Immature natural killer cell (primary cell): ENCODE measurements at regions not wholly inside any gene's neighbourhood (a gene's known extent, or its start where the extent isn't known, plus 50 kb on each side); places are given as distances from the start of the nearest gene placed in this dataset.
"Not testable (repeated sequence)": the region's sequence is repeated elsewhere in the genome, so short reads cannot be mapped to it uniquely, and the experiment has no call there.

ENCODE experiments used
- DNase-seq, 3 donors: peaks; one replicate each; pipeline ENCODE4 v3.0.0; 2022; ENCODE audit warnings: mixed read lengths in 1 of 3
- H3K27ac Mint-ChIP-seq, 6 donors: one replicate each; pipeline ENCODE4 v1.8.0; 2020; ENCODE audit warnings: mixed read lengths in 6 of 6, mild to moderate bottlenecking in 5 of 6, inconsistent platforms in 4 of 6, moderate library complexity in 3 of 6
- H3K27me3 Mint-ChIP-seq, 3 donors: one replicate each; pipeline ENCODE4 v1.8.0; 2020 to 2021; ENCODE audit warnings: low read depth in 3 of 3, mild to moderate bottlenecking in 3 of 3, mixed read lengths in 3 of 3, moderate library complexity in 3 of 3, inconsistent platforms in 1 of 3
- H3K36me3 Mint-ChIP-seq, 3 donors: one replicate each; pipeline ENCODE4 v1.8.0; 2020; ENCODE audit warnings: mixed read lengths in 3 of 3, inconsistent platforms in 2 of 3, mild to moderate bottlenecking in 2 of 3
- H3K4me1 Mint-ChIP-seq, 2 donors: one replicate each; pipeline ENCODE4 v1.8.0; 2020; ENCODE audit warnings: inconsistent platforms in 2 of 2, mild to moderate bottlenecking in 2 of 2, mixed read lengths in 2 of 2, moderate library complexity in 1 of 2
- H3K4me3 Mint-ChIP-seq, 5 donors: one replicate each; pipeline ENCODE4 v1.8.0; 2020; ENCODE audit warnings: mild to moderate bottlenecking in 5 of 5, mixed read lengths in 5 of 5, inconsistent platforms in 3 of 5, moderate library complexity in 3 of 5
- H3K9me3 Mint-ChIP-seq, 6 donors: one replicate each; pipeline ENCODE4 v1.8.0; 2020; ENCODE audit warnings: mild to moderate bottlenecking in 6 of 6, mixed read lengths in 6 of 6, inconsistent platforms in 4 of 6, moderate library complexity in 3 of 6

DNA sequence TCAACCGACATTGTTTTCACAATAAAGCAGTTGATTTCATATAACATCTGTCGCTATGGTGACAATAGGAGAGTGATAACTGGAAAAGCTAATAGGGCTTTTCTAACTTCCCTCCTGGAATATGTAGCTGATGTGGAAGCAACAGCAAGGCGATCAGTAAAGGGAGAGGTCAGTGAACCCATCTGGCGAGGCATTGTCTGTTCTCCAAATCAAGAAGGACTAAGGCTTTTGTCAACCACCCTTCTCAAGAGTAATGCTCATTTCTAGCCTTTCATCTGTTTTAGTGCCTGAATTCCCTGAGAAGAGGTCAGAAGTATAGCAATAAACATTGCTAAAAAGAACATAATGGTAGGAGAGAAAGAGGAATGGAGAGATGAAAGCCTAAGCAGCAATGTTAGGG, 201.3 kb downstream of the AKAP7 start:
- DNase-seq = no peak
- H3K27me3 Mint-ChIP-seq = peaks cover 0 to 2% (median 0%) of the 10 kb centered on the region in 3 donors
- H3K4me1 Mint-ChIP-seq = no peaks in the 10 kb centered on the region
- H3K27ac Mint-ChIP-seq = no peak overlapping the region
- H3K4me3 Mint-ChIP-seq = no peak overlapping the region
- H3K9me3 Mint-ChIP-seq = no peaks in the 10 kb centered on the region
- H3K36me3 Mint-ChIP-seq = no peaks in the 10 kb centered on the region

DNA sequence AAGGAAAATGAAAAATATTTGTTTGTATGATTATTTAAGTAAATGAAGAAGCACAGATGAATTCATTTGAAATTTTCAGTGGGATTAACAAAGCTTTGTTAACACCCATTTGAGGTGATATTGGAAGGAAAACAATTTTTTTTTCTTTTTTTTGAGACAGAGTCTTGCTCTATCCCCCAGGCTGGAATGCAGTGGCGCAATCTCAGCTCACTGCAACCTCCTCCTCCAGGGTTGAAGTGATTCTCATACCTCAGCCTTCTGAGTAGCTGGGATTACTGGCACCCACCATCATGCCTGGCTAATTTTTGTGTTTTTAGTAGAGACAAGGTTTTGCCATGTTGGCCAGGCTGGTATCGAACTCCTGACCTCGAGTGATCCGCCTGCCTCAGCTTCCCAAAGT, 211.6 kb downstream of the AKAP7 start:
- DNase-seq, H3K4me3 Mint-ChIP-seq, H3K36me3 Mint-ChIP-seq, H3K9me3 Mint-ChIP-seq, H3K4me1 Mint-ChIP-seq, H3K27me3 Mint-ChIP-seq, H3K27ac Mint-ChIP-seq: not testable (repeated sequence)

DNA sequence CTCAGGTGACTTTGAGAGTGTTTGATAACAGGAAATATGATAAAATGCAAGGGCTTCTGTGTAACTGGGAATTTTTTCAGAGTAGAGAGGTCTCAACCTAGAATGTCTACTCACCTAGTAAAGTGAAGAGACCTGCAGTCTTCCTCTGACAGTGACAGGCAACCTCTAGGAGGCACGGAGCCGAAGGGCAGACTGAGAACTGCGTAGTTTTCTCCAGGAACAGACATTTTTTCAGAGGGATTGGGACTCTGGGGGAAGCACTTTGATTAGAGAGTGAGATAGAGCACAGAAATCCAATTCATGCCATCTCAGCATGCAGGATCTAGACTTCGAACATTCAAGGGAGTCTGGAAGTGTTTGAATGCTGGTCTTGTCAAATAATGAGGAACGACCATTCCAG, 213.3 kb downstream of the AKAP7 start:
- H3K27me3 Mint-ChIP-seq = peaks cover 0 to 4% (median 0%) of the 10 kb centered on the region in 3 donors
- DNase-seq = no peak
- H3K36me3 Mint-ChIP-seq = no peaks in the 10 kb centered on the region
- no peaks in the 10 kb centered on the region for H3K9me3 Mint-ChIP-seq
- no peak overlapping the region for H3K27ac Mint-ChIP-seq
- H3K4me3 Mint-ChIP-seq = no peak overlapping the region
- H3K4me1 Mint-ChIP-seq = no peaks in the 10 kb centered on the region

DNA sequence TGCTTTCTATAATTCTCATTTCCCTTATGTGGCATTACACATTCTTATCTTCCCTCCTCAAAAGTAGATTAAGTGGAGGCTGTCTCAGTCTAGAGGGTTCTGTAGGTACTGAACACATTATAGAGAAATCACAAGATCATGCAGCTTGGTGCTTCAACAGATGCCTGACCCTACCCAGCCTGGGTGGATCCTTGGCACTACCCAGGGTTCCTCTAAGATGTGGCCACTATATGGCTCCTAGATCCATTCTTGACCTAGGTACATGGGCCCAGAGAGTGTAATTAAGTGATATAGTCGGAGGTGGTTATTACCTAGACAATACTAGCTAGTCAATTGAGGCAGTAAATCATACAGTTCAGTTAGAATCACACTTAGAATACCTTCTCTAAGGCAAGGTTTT, 213.9 kb downstream of the AKAP7 start:
- H3K27me3 Mint-ChIP-seq = peaks cover 0 to 4% (median 0%) of the 10 kb centered on the region in 3 donors
- no peaks in the 10 kb centered on the region for H3K4me1 Mint-ChIP-seq
- no peak overlapping the region for H3K4me3 Mint-ChIP-seq
- no peak overlapping the region for H3K27ac Mint-ChIP-seq
- no peaks in the 10 kb centered on the region for H3K36me3 Mint-ChIP-seq
- no peak for DNase-seq
- H3K9me3 Mint-ChIP-seq = no peaks in the 10 kb centered on the region

DNA sequence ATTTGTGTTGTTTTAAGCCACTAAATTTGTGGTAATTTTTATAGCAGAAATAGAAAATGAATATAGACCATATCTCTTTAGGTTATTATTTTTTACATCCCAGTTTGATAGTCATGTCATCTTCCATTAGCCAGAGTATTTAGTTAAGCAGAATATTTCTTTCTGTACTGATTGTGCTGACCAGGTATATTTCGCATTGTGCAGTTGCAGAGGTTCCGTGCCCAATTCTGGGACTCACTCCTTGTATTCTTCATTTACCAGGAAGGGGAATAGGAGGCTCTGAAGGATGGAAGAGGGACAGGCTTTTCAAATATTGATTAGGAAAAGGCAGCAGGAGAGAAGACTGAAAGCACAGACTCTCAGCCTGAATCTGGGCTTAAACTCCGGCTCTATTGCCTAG, 217.8 kb downstream of the AKAP7 start:
- H3K4me1 Mint-ChIP-seq = no peaks in the 10 kb centered on the region
- no peaks in the 10 kb centered on the region for H3K36me3 Mint-ChIP-seq
- H3K27me3 Mint-ChIP-seq = peaks cover 0 to 6% (median 0%) of the 10 kb centered on the region in 3 donors
- H3K4me3 Mint-ChIP-seq = no peak overlapping the region
- no peaks in the 10 kb centered on the region for H3K9me3 Mint-ChIP-seq
- DNase-seq = no peak
- H3K27ac Mint-ChIP-seq = no peak overlapping the region

DNA sequence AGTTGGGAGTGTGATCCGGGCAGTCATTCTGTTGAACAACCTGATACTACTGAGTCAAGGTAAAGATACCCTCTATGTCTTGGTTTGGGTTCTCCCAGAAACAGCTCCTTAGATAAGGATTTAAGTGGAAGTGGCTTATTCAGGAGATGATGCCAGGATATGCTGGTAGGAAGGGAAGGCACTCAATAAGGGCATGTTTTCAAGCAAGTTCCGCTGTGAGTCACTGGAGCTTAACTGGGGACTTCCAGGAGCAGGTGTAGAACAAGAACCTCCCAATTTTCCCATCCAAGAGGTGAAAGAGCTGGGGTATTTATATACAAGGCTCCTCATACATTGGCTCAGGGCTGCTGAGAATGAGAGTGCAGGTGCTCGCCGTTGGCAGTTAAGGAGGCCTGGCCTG, 218.6 kb downstream of the AKAP7 start:
- no peaks in the 10 kb centered on the region for H3K4me1 Mint-ChIP-seq
- H3K27ac Mint-ChIP-seq = no peak overlapping the region
- DNase-seq = no peak
- H3K36me3 Mint-ChIP-seq = no peaks in the 10 kb centered on the region
- no peaks in the 10 kb centered on the region for H3K9me3 Mint-ChIP-seq
- H3K4me3 Mint-ChIP-seq = no peak overlapping the region
- H3K27me3 Mint-ChIP-seq = peaks cover 0 to 6% (median 0%) of the 10 kb centered on the region in 3 donors

- Mint-ChIP-seq H3K4me3 (no peak overlapping the region), H3K4me1 (no peaks in the 10 kb centered on the region), H3K36me3 (no peaks in the 10 kb centered on the region), H3K9me3 (no peaks in the 10 kb centered on the region), H3K27ac (no peak overlapping the region), H3K27me3 (peaks cover 0 to 6% (median 0%) of the 10 kb centered on the region in 3 donors)
- DNase-seq = no peak
Observed at GRCh38 chr6:131354356-131354755, 218.7 kb upstream of the ARG1 start.

GRCh38 chr6:131356161-131356560, 216.9 kb upstream of the ARG1 start:
- no peaks in the 10 kb centered on the region for H3K9me3 Mint-ChIP-seq
- no peak for DNase-seq
- peaks cover 0 to 6% (median 0%) of the 10 kb centered on the region in 3 donors for H3K27me3 Mint-ChIP-seq
- no peaks in the 10 kb centered on the region for H3K36me3 Mint-ChIP-seq
- no peak overlapping the region for H3K27ac Mint-ChIP-seq
- no peaks in the 10 kb centered on the region for H3K4me1 Mint-ChIP-seq
- no peak overlapping the region for H3K4me3 Mint-ChIP-seq

DNA sequence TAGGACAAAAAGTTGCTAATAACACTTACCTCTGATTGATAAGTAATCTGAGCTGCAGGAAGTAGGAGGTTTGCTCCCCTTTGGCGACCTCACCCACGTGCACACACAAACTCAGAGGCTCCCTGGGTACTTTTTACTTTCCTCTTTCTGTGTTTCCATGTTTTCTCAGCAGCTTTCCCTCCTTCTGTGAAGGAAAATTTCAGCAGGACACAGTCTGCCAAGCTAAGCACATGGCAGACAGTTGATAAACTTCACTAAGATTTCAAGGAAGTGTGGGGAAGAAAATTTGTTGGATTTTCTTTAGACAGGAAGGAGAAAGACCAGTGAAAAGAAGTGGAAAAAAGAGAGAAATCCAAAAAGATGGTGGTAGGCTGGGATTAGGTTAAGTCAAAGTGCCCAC, 215.5 kb upstream of the ARG1 start:
- Mint-ChIP-seq H3K9me3 (no peaks in the 10 kb centered on the region), H3K36me3 (no peaks in the 10 kb centered on the region), H3K4me3 (no peak overlapping the region), H3K27me3 (peaks cover 0 to 4% (median 0%) of the 10 kb centered on the region in 3 donors), H3K4me1 (no peaks in the 10 kb centered on the region), H3K27ac (no peak overlapping the region)
- DNase-seq = no peak

- H3K36me3 Mint-ChIP-seq = no peaks in the 10 kb centered on the region
- no peak overlapping the region for H3K27ac Mint-ChIP-seq
- H3K27me3 Mint-ChIP-seq = peaks cover 0 to 5% (median 4%) of the 10 kb centered on the region in 3 donors
- H3K9me3 Mint-ChIP-seq = no peaks in the 10 kb centered on the region
- no peak overlapping the region for H3K4me3 Mint-ChIP-seq
- no peaks in the 10 kb centered on the region for H3K4me1 Mint-ChIP-seq
- no peak for DNase-seq
Observed at GRCh38 chr6:131362070-131362469, 211.0 kb upstream of the ARG1 start.

DNA sequence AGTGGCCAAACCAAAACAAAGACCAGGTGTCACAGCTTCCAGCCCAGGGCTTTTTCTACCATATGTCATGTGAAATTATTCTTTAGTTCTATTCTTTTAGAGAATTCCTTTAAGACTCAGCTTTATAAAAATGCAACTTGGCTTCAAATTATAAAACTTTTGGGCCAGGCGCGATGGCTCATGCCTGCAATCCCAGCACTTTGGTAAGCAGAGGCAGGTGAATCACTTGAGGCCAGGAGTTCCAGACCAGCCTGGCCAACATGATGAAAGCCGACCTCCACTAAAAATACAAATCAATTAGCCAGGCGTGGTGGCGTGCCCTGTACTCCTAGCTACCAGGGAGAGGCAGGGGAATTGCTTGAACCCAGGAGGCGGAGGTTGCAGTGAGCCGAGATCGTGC, 210.3 kb upstream of the ARG1 start:
- Mint-ChIP-seq H3K4me1 (no peaks in the 10 kb centered on the region), H3K27me3 (peaks cover 0 to 5% (median 4%) of the 10 kb centered on the region in 3 donors), H3K27ac (no peak overlapping the region), H3K36me3 (no peaks in the 10 kb centered on the region), H3K9me3 (no peaks in the 10 kb centered on the region), H3K4me3 (no peak overlapping the region)
- DNase-seq = no peak

GRCh38 chr6:131363947-131364834, 208.8 kb upstream of the ARG1 start:
- no peak for DNase-seq
- Mint-ChIP-seq H3K36me3 (no peaks in the 10 kb centered on the region), H3K9me3 (no peaks in the 10 kb centered on the region), H3K4me1 (peaks cover 5 to 7% of the 10 kb centered on the region in 2 donors), H3K27me3 (peaks cover 0 to 5% (median 4%) of the 10 kb centered on the region in 3 donors), H3K4me3 (no peak overlapping the region), H3K27ac (no peak overlapping the region)

DNA sequence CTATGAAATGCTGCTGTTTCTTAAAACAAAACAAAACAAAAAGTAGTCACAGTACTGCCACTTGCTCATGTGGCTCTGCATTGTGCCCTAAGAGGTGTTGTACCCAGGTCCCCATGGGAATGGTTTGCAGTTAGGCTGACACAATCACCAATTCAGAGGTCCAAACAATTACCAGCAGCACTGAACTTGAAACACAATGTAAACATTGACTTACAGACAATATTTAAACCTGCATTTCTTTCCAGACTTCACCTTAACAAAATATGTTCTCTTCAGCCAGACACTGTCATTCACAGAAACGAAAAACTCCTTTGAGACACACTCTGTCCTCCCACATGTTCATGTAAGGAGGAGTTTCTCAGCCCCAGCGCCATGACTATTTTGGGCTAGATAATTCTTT, 206.8 kb upstream of the ARG1 start:
- H3K9me3 Mint-ChIP-seq = no peaks in the 10 kb centered on the region
- peaks cover 0 to 5% (median 4%) of the 10 kb centered on the region in 3 donors for H3K27me3 Mint-ChIP-seq
- peaks cover 5 to 7% of the 10 kb centered on the region in 2 donors for H3K4me1 Mint-ChIP-seq
- H3K4me3 Mint-ChIP-seq = no peak overlapping the region
- H3K36me3 Mint-ChIP-seq = no peaks in the 10 kb centered on the region
- H3K27ac Mint-ChIP-seq = no peak overlapping the region
- no peak for DNase-seq

DNA sequence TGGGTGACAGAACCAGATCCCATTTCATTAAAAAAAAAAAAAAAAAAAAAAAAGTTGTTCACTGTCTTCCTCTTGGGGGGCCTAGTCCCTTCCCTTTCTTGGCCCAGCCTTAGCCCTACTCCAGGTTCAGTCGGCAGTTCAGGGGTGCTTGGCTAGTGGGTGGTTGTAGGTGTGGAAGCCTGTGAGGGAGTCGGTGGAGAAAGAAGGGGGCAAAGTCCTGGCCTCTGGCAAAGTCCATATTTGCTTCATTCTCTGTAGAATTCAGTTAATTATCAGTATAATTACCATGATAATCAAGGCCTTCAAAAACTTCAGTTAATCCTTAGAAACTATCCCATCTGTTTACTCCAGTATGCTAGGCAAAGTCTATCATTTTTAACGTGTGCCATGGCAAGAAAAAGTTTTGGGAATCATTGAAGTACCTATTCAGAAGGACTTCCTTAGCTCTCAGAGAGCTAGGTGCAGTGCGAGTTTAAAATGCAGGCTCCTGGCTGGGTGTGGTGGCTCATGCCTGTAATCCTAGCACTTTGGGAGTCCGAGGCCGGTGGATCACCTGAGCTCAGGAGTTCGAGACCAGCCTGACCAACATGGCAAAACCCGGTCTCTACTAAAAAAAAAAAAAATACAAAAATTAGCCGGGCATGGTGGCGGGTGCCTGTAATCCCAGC, 205.7 kb upstream of the ARG1 start:
- no peak for DNase-seq
- Mint-ChIP-seq H3K4me3 (no peak overlapping the region), H3K4me1 (peaks cover 5 to 7% of the 10 kb centered on the region in 2 donors), H3K9me3 (no peaks in the 10 kb centered on the region), H3K27ac (no peak overlapping the region), H3K36me3 (no peaks in the 10 kb centered on the region), H3K27me3 (peaks cover 0 to 5% (median 4%) of the 10 kb centered on the region in 3 donors)
